Suppressor macrophage (primary cell): ENCODE measurements at regions not wholly inside any gene's neighbourhood (a gene's known extent, or its start where the extent isn't known, plus 50 kb on each side); places are given as distances from the start of the nearest gene placed in this dataset.

ENCODE experiments used
- DNase-seq, 4 experiments: peaks; one replicate each; pipeline ENCODE4 v3.0.0-alpha.2; 2020 to 2022

DNA sequence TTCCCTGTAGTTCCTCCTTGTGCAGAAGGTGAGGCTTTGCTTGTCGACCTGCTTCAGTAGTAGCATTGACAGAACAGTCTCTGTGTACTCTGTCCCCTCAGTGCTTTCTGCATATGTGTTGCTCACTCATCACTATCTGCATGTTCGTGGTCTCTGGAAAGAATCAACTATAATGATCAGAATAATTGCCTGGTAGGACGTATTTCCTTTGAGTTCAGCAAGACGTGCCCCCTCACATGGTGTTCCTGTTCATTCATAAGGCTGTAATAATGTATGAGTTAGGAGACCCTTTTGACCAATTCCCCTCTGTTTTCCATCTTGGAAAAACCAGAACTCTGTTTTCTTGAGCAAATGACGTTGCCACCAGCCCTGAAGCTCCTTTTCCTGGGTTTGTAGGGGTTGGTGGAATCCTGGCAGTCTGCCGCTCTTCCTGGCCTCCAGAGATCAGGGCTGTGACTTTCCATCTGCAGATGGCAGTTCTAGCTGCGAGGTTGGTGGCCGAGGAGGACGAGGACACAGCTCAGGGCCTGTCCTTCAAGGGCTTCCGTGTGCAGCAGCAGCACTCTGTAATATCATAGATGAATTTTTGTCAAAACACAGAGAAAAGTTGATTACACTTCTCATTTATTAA, 61.9 kb downstream of the EXOSC2 start:
- no peak for DNase-seq

- DNase-seq, result peak; percentile 34 to 60 (median 50)
Measured at GRCh38 chr9:130756037-130756436, 62.5 kb downstream of the EXOSC2 start.

- DNase-seq, result peak; percentile 30 to 51 (median 39)
Measured at GRCh38 chr9:130756455-130757152, 63.0 kb downstream of the EXOSC2 start.

DNA sequence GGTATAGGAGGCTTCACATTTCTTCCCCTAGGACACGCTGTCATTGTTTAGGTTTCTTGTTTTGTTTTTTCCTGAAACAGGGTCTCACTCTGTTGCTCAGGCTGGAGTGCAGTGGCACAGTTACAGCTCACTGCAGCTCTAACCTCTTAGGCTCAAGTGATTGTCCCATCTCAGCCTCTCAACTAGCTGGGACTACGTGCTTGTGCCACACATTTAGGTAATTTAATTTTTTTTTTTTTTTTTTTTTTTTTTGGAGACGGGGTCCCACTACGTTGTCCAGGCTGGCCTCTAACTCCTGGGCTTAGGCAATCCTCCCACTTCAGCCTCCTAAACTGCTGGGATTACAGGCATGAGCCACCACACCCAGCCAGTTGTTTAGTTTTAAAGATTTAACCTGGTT, 66.2 kb downstream of the EXOSC2 start:
- DNase-seq, result no peak

DNA sequence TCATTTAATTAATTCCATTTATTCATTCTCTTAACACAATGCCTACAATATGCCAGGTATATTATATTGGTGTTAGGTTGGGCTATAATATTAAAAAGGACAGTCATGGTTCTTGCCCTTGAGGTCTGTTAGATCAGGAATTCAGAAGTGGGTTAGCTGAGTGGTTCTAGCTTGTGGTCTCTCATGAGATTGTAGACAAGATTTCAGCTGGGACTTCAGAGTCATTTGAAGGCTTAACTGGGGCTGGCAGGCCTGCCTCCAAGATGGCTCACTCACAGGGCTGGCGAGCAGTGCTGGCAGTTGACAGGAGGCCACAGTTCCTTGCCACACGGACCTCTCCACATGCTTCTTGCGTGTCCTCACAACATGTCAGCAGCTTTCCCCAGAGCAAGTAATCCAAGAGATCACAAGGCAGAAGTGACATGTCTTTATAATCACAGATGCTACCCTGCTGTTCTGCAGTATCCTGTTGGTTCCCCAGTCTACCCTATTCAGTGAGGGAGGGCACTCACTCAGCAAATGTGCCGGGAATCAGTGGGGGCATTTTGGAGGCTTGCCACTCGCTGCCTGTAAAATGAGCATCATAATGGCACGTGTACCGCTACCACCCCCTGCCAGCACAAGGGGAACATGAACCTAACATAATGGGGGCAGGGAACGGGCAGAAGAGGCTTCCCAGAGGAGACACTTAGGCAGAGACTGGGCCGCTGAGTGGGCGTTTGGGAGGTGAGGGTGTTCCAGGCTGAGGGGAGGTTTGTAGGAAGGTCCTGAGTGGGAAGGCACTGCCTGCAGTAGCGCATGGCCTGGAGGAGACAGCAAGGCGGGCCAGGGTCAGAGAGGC, 70.0 kb downstream of the EXOSC2 start:
- DNase-seq, result no peak

DNA sequence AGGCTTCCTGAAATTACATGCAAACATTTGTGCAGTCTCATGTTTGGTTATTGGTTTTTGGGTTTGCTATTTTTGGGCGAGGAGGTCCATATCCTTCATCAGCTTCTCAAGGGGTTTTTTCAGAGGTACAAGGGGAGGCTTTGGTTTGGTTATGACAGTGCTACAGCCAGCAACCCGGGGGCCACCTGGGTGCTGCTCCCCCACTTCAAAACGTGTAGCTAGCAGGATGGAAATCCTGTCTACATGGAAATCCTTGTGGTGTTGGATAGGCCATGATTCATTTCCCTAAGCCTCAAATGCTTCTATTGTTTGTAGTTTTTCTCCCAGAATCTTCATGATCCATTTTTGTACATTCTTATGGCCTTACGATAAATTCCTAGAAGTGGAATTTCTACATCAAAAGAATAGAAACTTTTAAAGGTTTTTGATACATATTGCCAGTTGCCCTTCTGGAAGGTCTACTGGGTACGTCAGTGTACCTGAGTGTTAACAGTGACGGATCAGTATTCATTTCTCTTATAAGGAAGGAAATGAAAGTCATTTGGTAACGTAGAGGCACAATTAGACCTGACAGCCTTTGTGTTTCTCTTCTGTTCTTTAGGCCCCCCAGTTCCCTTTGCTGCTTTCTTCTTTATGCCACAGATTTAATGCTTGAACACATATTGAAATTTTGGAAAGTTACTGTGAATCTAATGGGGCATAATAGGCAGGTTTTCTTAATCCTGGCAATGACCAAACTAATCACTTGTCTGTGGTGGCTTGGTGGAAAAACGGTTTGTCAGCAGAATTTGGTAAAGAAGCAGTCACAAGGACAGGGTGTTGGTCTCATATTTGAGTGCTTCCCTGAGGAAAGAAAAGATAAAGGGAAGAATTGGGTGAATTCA, 69.7 kb upstream of the ABL1 start:
- no peak for DNase-seq

- DNase-seq, result peak in 2 of 4 experiments; percentile 20 to 40
Measured at GRCh38 chr9:130766021-130766926, 68.8 kb upstream of the ABL1 start.

DNA sequence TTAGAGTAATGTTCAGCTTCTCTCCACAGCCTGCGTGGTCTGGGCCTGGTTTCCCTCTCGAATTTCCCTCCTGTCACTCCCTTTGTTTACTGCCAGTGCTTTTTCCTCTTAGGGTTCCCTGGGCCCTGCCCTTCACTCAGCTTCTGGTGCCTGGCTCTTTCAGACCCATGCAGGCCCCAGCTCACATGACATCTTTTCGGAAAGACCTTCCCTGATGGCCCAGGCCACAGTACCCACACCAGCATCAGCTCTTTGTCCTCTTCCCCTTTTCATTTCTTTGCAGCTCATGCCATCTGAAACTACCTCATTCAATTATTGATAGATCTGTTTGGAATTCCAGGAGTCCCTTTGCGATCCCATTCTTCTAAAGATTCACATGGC, 68.1 kb upstream of the ABL1 start:
- peak; percentile 59 to 78 (median 74) for DNase-seq

DNA sequence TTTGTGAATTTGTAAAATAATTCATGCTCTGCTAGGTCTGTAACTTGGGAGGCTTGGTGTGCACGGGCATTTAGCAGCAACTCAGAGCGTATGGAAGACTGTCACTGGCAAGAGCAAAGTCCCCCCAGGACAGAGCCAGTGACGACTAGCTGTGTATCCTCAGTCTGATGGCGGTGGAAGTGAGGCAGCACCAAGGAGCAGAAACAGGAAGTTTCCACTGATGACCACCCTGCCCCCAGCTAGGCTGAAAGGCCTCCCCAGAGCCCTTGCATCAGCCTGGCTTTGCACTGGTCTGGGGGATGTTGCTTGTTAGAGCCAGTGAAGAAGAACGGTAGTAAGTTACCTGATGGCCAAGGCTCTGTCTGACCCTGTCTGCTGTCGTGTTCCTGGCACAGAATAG, 66.8 kb upstream of the ABL1 start:
- peak; percentile 75 to 86 (median 83) for DNase-seq

DNA sequence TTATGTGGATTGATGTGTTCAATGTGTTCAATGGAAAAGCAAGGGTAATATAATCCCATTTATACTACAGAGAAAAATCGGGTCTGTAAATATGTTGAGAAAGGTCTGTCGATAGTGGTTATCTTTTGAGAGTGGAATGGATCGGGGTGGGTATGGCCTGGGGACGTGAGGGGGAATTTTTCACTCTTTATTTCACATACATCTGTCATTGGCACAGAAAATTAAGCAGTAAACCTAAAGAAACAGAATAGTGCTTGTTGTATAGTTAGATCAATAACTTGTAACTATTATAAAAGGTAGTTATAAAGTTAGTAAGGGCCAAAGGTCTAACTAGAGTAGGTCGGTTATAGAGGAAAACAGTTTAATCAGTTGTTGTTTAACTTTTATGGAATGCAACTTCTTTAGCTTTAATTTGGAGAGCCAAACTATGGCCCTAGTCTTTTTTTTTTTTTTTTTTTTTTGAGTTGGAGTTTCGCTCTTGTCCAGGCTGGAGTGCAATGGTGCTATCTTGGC, 66.1 kb upstream of the ABL1 start:
- DNase-seq, result no peak

DNA sequence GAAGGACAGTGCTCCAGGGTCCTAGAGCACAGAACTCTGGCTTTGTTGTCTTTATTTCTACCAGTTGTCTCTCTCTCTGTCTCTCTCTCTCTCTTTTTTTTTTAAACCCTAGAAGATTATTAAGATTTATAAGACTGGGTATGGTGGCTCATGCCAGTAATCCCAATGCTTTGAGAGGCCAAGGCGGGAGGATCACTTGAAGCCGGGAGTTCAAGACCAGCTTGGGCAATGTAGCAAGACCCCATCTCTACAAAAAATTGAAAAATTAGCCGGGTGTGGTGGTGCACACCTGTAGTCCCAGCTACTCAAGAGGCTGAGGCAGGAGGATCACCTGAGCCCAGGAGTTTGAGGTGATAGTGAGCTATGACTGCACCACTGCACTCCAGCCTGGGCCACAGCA, 65.0 kb upstream of the ABL1 start:
- no peak for DNase-seq

GRCh38 chr9:130770679-130771442, 64.2 kb upstream of the ABL1 start:
- peak; percentile 28 to 67 (median 49) for DNase-seq

- DNase-seq, result no peak
Measured at GRCh38 chr9:130772185-130772584, 62.9 kb upstream of the ABL1 start.

GRCh38 chr9:130774183-130774582, 60.9 kb upstream of the ABL1 start:
- DNase-seq, result no peak

GRCh38 chr9:130775336-130775991, 59.6 kb upstream of the ABL1 start:
- DNase-seq, result no peak

- no peak for DNase-seq
Measured at GRCh38 chr9:130779153-130779855, 55.8 kb upstream of the ABL1 start.

DNA sequence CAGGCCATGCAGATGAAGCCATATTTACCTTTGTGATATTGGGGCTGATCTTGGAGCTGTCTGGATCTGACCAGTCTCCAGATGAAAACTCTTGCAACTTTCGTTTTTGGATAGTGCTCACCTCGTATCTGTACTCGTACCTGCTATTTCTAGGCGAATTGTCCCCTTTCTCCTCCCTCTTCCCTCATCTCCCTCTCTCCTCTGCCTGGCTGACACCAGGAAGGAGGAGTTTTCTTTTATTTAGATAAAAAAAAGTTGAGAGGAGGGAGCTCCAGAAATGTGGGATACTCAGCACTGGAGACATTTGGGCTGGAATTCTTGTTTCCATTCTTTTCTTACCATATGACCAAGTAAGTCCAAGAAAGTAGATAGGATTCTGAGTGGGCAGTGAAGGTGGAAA, 54.6 kb upstream of the ABL1 start:
- no peak for DNase-seq

DNA sequence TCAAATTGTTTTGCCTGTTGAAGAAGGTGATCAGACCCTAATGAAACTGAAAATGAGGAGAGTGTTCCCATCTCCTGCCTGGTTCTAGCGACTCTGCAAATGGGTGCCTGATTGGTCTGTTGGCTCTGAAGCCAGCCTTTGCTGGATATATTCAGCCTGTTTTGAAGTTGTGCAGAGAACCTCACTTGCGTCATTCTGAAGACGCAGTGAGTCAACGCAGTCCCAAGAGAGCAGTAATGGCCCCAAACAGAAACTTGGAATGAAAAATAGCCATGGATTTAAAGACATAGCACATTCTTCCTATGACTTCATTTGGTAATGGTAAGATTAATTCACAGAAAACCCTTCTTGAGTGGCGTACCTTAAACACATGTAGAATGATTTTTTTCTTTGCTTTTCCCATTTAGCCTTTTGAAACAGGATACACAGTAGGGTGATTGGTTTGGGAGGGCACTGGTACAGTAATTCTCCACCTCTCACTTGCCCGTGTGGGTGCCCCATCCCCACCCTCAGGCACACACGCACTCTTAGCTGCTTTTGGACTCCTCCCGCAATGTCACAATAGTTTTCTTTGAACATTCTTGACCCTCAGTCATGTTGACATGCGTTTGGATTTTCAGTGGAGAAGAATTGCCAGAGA, 54.1 kb upstream of the ABL1 start:
- DNase-seq, result no peak

GRCh38 chr9:130781569-130781968, 53.5 kb upstream of the ABL1 start:
- no peak for DNase-seq
